GM19463 (cell line): ENCODE measurements at regions not wholly inside any gene's neighbourhood (a gene's known extent, or its start where the extent isn't known, plus 50 kb on each side); places are given as distances from the start of the nearest gene placed in this dataset.
"Not testable (repeated sequence)": the region's sequence is repeated elsewhere in the genome, so short reads cannot be mapped to it uniquely, and the experiment has no call there.

Experiments used
- ATAC-seq: cut with Tn5 transposase; IDR thresholded peaks from one replicate; pipeline ENCODE4 v1.9.1; 2021; ENCODE audit warnings: mild to moderate bottlenecking, moderate library complexity; ENCODE audit not compliant: unreplicated experiment

DNA sequence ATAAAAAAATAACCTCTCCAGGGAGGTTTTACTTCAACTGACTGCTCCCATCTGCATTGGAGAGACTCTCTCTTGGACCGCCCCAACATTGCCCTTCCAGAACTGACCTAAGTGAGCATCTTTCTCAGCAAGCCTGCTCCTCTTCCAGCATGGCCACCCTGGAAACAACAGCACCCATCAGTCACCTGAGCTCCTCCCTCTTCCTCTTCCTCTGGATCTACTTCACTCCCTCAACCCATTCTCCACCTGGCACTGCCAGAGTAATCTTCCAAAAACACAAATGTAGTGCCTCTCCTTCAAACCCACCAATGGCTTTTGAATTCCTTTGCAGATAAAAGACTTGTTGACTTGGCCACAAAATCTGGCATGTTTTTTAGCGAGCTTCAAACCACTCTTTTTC lies 128.8 kb upstream of the NR2F2 start:
- no peak for ATAC-seq

DNA sequence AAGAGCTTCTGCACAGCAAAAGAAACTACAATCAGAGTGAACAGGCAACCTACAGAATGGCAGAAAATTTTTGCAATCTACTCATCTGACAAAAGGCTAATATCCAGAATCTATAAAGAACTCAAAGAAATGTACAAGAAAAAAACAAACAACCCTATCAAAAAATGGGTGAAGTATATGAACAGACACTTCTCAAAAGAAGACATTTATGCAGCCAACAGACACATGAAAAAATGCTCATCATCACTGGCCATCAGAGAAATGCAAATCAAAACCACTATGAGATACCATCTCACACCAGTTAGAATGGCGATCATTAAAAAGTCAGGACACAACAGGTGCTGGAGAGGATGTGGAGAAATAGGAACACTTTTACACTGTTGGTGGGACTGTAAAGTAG lies 124.9 kb upstream of the NR2F2 start:
- ATAC-seq: not testable (repeated sequence)

DNA sequence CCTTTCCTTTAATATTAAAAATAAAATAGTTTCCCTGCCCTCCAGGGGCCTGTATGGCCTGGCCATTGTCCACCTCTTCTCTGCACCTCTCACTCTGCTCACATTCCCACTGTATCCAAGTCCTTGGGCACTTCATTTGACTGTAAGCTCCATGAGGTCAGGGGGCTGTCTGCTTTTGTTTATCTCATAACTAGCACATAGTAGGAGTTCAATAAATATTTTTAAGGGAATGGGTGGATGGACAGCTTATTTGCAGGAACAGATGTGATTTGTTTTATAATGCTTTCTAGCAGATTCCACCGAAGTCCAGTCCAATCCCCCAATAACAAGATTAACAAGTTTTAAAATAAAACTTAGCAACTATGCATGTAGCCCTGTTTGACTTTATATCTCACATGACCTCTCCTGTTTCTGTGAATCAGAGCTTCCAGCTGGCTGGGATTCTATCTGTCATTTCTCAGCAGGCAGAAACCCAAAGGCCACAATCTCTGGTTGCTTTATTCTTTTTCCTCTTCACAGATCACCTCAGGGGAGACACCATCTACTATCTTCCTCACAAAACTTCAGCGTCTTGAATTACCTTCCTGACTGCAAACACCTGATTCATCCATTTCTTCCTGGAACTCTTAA lies 123.0 kb upstream of the NR2F2 start:
- ATAC-seq: no peak

DNA sequence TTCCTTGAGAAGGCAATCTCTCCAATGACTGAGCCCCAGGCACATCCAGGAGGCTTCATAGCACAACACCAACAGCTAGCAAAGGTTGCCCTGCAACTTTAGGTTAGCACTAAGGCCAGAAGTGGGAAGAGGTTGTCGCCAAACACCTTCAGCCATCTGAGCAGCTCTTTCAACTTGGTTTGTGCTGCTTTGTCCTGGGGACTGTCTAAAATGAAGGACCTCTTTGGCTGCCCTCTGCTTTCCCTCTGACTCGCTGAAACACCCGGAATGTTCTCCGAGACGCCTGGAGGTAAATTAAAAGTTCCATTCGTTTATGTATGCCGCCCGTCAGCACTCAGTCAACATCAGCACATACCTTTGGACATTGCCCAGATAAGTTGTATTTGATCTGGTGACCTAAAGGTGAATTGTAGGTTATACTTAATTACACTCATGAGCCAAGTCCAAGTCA lies 121.2 kb upstream of the NR2F2 start:
- no peak for ATAC-seq

DNA sequence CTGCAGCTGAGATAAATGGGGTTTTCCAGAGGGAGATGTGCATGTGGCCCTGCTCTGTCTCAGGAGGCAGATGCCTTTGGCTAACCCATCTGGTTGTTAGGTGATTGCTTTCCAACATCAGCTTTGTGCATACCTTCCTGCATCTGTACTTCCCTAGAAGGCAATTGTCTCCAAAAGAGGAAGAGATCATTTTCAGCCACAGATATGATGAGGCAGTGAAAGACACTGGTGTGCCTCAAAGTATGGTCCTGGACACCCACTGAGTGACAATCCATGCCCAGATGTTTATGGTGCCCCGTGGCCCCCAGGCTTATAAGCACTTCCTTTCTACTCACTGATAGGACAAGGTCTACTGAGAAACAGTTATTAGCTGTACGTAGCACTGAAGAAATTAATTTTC lies 117.5 kb upstream of the NR2F2 start:
- no peak for ATAC-seq

DNA sequence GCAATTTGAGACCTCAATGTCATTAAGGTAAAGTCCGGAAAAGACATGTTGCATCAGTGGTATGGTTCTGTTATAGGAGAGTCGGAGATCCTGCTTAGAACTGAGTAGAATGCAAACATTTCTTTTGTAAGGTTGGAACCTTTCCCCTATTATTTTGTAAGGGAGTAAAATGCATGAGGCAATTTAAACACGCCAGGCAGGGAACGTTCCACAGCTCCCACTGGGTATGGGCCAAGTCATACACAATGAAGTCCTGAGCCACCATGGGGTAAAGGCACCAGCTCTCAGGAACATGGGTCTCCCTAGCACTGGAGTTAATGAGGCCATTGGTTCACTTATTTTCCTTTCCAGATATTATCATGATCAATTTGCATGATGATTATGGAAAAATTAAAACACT lies 116.6 kb upstream of the NR2F2 start:
- no peak for ATAC-seq

DNA sequence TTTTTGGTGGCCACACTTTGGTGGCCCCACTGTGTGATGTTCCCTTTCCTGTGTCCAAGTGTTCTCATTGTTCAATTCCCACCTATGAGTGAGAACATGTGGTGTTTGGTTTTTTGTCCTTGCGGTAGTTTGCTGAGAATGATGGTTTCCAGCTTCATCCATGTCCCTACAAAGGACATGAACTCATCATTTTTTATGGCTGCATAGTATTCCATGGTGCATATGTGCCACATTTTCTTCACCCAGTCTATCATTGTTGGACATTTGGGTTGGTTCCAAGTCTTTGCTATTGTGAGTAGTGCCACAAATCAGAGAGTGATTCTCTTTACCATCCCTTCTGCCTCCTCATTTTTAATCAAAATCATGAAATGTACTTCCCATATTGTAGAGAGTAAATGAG lies 114.0 kb upstream of the NR2F2 start:
- ATAC-seq: not testable (repeated sequence)

DNA sequence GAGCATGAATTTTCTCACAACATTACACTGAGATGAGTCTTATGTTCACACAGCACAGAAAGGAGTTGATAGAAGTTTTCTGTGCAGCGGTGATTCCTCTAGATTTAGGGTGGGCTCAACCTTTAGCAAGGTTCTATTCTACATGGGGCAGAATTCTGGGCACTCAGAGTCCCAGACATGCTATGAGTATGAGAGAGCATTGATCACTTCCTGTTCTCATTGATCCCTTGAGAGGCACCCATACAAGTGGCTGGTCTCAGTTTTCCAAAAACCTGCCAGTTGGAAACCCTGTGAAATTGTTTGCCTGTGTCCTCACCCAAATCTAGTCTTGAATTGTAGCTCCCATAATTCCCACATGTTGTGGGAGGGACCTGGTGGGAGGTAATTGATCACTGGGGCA lies 112.5 kb upstream of the NR2F2 start:
- no peak for ATAC-seq

DNA sequence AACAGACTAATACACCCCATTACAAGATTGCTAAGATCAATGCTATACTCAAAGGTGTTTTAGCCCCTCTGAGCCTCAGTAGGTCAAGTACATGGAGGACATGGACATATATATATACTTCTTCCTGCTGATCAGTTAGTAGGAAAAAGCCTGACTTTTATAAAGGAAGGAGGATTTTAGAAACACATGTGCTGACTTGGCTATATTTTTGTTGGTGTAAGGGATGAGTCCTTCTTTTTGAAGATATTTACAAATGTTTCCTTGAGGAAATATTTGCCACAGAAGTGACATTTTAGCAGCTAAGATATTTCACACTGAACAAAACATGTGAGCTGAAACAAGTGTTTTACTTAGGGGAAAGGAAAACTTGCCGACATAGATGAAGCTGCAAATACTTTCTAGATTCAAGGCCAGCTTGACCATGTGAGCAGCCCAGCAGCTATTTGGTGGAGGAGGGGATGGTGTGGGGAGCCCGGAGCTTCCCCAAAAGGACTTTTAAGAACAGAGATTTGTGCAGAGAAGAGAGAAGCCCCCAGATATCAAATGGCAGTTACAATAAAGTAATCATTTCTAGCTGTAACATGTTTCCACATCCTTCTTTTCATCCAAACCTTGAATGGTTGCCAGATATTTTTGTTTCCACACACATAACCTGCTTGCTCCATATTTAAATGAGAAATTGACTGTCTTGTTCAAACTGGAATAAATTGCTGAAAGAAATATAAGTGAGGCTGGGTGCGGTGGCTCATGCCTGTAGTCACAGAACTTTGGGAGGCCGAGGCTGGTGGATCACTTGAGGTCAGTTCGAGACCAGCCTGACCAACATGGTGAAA lies 111.7 kb upstream of the NR2F2 start:
- no peak for ATAC-seq

DNA sequence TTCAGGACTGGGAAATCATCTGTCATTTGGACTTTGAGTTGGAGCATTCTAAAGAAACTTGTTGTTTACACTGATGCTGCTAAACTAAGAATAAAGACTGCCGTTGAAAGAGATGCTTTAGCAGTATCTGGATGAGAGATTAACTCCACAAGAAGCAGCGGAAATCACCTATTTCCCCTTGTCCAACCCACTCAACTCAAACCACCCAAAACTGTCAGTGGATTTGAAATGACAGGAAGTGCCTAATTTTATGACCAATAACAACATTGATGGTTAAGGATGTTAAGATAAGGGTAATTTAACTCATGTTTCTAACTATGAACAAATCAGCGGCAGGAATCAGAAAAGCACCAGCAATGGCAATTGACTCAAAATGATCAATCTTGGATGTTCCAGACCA lies 110.8 kb upstream of the NR2F2 start:
- ATAC-seq: no peak

DNA sequence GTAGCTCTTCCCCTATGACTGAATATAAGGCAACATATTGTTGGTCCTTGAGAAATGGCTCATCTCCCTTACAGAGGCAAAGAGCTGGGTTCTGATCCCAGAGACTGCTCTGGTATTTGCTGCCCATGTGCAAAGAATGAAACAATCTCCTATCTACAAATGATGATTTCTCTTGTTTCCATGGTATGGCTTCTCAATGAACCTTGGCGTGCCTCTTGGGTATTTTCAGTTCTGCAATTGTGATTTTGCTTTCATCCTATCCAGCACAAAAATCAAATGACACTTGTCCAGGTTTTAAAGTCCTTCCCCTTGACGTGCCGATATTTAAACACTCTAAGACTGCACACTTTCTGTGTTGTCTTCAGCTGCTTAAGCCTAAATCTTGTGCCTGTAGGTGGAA lies 109.8 kb upstream of the NR2F2 start:
- no peak for ATAC-seq

DNA sequence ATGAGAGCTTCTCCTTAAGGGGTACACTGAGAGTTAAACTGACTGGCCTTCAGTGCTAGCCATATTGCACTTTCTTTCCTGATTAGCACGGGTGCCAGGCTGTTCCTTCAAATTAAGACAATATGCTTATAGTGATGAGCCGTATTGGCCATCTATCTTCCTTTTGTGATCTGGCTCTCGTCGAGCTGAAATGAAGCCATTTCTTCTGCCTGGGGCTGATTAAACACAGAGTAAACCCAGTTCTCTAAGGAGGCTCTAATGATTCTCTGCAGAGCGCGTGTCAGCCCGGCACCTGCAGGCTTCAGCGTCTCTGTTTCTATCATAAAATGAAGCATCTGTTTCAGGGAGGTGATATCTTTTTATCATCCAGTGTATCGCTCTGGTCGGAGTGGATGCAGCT lies 107.5 kb upstream of the NR2F2 start:
- ATAC-seq: no peak

DNA sequence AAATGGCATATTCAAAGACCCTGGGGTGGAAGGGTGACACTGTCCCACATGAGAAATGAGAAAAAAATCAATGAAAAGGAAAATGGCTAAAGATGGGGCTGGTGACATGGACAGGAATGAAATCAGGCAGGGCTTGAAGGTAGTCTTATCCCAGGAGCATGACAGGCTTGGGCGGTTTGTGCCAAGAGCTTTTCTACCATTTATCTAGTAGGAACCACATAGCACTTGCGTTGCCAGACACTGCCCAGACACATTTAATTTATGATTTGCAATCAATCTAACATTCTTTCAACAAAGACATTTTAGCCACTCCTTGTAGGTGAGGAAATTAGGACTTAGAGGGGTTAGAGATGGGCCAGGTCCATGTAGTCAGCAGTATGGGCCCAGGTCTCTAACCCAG lies 106.6 kb upstream of the NR2F2 start:
- no peak for ATAC-seq

DNA sequence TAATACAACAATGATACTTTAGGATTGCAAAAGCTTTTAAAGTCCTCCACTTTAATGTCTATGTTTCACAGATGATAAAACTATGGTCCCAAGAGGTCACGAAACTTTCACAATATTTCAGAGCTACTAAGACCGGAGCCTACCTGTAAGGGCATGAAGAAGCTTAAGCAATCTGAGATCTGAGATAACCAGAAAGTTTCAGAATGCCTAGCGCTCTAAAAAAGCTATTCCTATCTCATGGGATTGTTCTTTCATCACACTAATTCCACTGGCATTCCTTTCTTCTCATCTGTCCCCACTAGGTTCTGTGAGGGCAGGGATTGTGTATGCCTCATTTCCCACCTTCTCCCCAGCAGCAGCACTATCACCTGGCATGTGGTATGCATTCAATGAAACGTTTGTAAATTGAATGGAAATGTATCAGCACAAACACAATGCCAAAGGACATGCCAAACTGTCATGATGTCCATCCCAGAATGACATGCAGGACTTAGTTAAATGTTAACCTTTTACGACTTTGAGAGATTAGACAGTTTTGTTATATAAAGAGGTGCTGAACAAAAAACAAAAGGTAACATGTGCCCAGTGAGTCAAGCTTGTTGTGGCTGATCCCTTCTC lies 104.7 kb upstream of the NR2F2 start:
- no peak for ATAC-seq

DNA sequence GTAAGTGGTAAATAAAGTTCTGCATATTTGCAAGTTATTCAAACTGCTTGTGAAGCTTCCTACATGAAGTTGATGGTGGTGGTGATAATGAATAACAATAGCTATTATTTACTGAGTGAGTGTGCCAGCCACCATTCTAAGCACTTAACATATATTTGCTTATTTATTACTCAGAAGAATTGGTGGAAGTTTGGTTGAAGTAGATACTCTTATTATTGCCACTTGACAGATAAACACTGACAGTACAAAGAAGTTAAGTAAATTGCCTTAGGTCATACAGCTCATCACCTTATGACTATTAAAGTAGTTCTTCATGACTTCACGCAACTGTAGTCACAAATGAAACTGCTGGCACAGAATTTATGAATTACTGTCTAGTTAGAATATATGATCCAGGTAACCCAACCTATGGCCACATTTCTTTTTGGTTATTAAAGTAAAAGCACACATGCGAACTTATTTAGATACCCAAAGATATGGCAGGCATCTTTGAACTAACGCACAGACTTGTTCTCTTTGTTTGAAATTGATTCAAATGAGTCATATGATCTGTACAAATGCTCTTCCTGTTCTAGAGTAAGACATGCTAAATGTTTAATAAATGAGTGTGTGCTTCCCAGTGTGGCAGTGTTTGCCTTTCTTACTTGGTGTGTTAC lies 99.8 kb upstream of the NR2F2 start:
- no peak for ATAC-seq

DNA sequence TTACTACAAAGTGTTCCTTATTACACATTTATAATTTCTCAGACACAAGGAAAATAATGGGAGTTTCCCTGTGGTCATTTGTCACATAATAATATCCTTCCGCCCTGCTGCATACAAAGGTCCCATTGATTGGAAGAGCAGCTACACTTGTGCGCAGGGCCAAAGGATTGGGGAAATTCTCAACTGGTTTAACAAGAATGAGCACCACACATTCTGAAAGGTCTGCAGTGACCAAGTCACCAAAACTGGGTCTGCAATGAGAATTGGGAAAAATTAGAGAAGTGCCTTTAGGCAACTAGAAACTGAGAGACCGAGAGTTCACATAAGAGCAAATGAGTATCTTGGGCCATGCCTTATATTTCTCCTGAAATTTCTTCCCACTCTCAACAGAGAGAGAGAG lies 98.2 kb upstream of the NR2F2 start:
- ATAC-seq: no peak

DNA sequence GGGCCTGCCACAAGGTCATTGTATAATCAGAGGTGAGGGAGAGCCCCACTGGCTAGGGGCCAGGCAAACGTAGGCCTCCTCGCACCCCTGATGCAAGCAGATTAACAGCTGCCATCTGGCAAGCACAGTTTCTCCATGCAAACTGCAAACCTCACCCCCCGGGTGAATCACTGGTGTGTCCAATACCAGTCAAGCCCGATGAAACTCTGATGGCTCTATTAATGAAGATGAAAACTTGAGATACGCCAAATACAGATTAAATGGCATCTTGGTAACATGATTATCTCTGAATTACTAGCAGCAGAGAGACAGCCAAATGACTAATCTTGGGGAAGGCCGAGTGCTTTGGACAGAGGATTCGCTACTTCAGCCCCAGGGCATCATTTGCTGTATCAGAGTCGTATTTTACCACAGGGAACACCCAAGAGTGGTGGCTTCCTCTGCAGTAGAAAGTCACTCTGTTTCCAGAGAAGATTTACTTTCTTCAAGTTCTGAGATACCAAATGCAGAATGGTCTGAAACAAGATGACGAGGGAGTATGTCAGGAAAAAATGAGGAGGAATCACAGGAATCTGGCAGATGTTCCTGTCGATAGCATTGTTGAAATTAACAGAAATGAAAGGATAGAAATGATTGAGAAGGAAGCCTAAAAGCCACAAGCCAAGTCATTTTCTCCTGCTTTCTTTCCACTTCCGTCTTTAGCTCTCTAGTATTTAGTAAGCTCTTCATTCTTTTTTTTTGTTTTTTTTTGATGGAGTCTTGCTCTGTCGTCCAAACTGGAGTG lies 96.2 kb upstream of the NR2F2 start:
- ATAC-seq: peak; percentile 79

DNA sequence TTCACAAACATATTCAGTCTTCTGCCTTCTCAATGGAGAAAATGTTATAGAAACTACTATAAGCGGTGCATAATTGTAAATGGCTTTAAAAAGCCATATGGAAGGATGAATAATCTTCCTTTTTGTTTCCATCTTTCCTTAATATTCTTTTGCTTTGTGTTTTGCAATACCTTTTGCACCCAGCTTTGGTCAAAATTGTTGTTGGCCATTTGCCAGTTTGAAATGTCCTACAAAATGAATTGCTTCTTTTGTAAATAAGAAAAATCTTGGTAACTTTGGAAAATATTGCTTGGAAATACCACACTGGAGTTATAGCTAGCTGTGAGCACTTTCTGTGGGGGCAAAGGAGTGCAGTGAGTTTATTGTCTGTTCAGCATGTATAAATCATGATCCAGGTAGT lies 93.5 kb upstream of the NR2F2 start:
- no peak for ATAC-seq

DNA sequence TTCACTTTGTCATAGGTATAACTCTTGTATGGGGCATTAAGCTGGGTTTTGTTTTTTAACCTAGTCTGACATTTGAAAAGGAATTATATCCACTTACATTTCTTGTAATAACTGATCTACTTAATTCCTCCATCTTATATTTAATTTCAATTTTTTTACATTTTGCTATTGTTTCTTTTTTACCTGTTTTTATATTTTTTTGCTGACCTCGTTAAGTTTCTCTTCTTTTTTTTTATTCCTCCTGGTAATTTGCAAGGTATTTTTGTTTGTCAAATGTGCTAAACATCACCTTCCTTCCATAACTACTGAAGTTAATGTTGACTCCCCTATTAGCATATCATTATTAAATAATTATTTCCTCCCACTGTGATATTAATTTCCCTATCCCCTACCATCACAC lies 87.7 kb upstream of the NR2F2 start:
- no peak for ATAC-seq

DNA sequence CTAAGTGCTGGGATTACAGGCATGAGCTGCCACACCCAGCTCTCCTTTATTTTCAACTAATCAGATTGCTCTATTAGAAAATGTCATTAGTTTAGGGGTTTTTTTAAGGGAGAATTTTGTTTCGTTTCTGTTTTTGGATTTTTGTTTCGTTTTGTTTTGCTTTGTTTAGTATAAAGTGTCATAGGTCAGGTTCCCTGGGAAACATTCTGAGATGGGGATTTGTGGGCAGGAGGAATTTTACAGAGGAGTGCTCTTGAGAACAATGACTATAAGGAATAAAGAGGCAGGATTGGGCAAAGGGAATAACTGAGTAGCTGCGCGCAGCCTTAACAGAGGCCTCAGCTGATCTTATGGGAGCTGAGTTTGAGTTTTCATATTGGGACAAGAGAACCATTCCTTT lies 86.8 kb upstream of the NR2F2 start:
- ATAC-seq: no peak

DNA sequence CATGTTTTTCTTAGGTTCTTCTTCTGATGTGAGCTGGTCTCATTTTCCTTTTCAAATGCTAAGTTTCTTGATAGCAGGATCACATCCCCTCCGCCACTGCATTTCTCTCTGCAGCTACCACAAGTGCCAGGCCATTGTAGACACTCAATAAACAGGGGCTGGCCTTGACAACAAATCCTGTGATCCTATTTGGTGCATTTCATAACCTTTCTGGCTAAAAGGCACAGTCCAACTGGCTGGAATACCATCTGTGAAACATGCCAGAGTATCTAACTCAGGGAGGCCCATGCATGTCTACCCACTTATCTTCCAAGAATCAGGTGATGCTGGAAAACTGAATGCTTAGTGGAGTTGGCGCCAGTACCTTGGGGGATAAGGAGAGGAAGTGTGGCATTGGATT lies 85.2 kb upstream of the NR2F2 start:
- no peak for ATAC-seq
